ENCODE measurements at regions not wholly inside any gene's neighbourhood (a gene's known extent, or its start where the extent isn't known, plus 50 kb on each side); places are given as distances from the start of the nearest gene placed in this dataset.

GRCh38 chr5:128695791-128696530, 157.9 kb upstream of the FBN2 start:
- TF ChIP-seq REST (IDR thresholded peaks at IDR 0.05; ENCODE audit: insufficient replicate concordance, low read depth) = no peak
- Histone ChIP-seq H3K27ac (replicated peaks) (no peak overlapping the region), H3K27me3 (ENCODE audit: insufficient read depth, poor library complexity, severe bottlenecking) (peaks cover 5% of the 10 kb centered on the region), H3K4me3 (replicated peaks; ENCODE audit: insufficient read depth, low read length) (no peak overlapping the region)
- DNase-seq (ENCODE audit: low read depth in 1 of 2, low spot score in 1 of 2) = no peak

- H3K4me3 ChIP-seq (replicated peaks; ENCODE audit: insufficient read depth, low read length) = no peak overlapping the region
- no peak for DNase-seq (ENCODE audit: low read depth in 1 of 2, low spot score in 1 of 2)
- peaks cover 5% of the 10 kb centered on the region for H3K27me3 ChIP-seq (ENCODE audit: insufficient read depth, poor library complexity, severe bottlenecking)
- H3K27ac ChIP-seq (replicated peaks) = no peak overlapping the region
- no peak for TF ChIP-seq CTCF (IDR thresholded peaks at IDR 0.05; ENCODE audit: insufficient read depth, low read length)
- no peak for TF ChIP-seq REST (IDR thresholded peaks at IDR 0.05; ENCODE audit: insufficient replicate concordance, low read depth)
- no peak for TF ChIP-seq GABPA (IDR thresholded peaks at IDR 0.05; ENCODE audit: low read depth)
- no peak for TF ChIP-seq POLR2AphosphoS5 (IDR thresholded peaks at IDR 0.05; ENCODE audit: low read depth)
- TF ChIP-seq SPI1 (IDR thresholded peaks at IDR 0.05; ENCODE audit: borderline replicate concordance, low read depth) = no peak
These were observed 163.3 kb upstream of the FBN2 start for GRCh38 chr5:128701301-128701700.

- Histone ChIP-seq H3K27ac (replicated peaks) (no peak overlapping the region), H3K4me3 (replicated peaks; ENCODE audit: insufficient read depth, low read length) (no peak overlapping the region), H3K27me3 (ENCODE audit: insufficient read depth, poor library complexity, severe bottlenecking) (peaks cover 5% of the 10 kb centered on the region)
- no peak for TF ChIP-seq SPI1 (IDR thresholded peaks at IDR 0.05; ENCODE audit: borderline replicate concordance, low read depth)
- no peak for TF ChIP-seq CTCF (IDR thresholded peaks at IDR 0.05; ENCODE audit: insufficient read depth, low read length)
- TF ChIP-seq GABPA (IDR thresholded peaks at IDR 0.05; ENCODE audit: low read depth) = no peak
- DNase-seq (ENCODE audit: low read depth in 1 of 2, low spot score in 1 of 2) = no peak
These were observed 165.3 kb upstream of the FBN2 start for GRCh38 chr5:128703322-128703721.

- TF ChIP-seq REST (IDR thresholded peaks at IDR 0.05; ENCODE audit: insufficient replicate concordance, low read depth) = no peak
- TF ChIP-seq GABPA (IDR thresholded peaks at IDR 0.05; ENCODE audit: low read depth) = no peak
- TF ChIP-seq POLR2AphosphoS5 (IDR thresholded peaks at IDR 0.05; ENCODE audit: low read depth) = no peak
- no peak for TF ChIP-seq CTCF (IDR thresholded peaks at IDR 0.05; ENCODE audit: insufficient read depth, low read length)
- TF ChIP-seq SPI1 (IDR thresholded peaks at IDR 0.05; ENCODE audit: borderline replicate concordance, low read depth) = no peak
- no peak for DNase-seq (ENCODE audit: low read depth in 1 of 2, low spot score in 1 of 2)
- H3K4me3 ChIP-seq (replicated peaks; ENCODE audit: insufficient read depth, low read length) = no peak overlapping the region
- no peak overlapping the region for H3K27ac ChIP-seq (replicated peaks)
- H3K27me3 ChIP-seq (ENCODE audit: insufficient read depth, poor library complexity, severe bottlenecking) = no peaks in the 10 kb centered on the region
These were observed 168.2 kb upstream of the FBN2 start for GRCh38 chr5:128706269-128706668.
